GM23248 (cell line): ENCODE measurements at regions not wholly inside any gene's neighbourhood (a gene's known extent, or its start where the extent isn't known, plus 50 kb on each side); places are given as distances from the start of the nearest gene placed in this dataset.

Experiments
- DNase-seq: peaks from one replicate; pipeline ENCODE4 v3.0.0-alpha.2; 2015
- H2AFZ ChIP-seq: fragments of 200-600 bp; sonication (generic); 2 replicates; pipeline ENCODE4 v1.6.1; 2016; ENCODE audit warnings: antibody characterized with exemption
- H3F3A ChIP-seq: fragments of 200-600 bp; sonication (generic); 2 replicates; pipeline ENCODE4 v1.6.1; 2016; ENCODE audit warnings: mild to moderate bottlenecking, antibody characterized with exemption, mixed run types; ENCODE audit not compliant: insufficient read depth
- H3K27ac ChIP-seq: fragments of 200-600 bp; sonication (generic); 2 replicates; pipeline ENCODE4 v1.5.1; 2016; ENCODE audit warnings: mild to moderate bottlenecking
- H3K27me3 ChIP-seq: fragments of 200-600 bp; sonication (generic); replicated peaks from 2 replicates; pipeline ENCODE4 v1.6.1; 2016; ENCODE audit warnings: mild to moderate bottlenecking; ENCODE audit not compliant: insufficient read depth
- H3K36me3 ChIP-seq: fragments of 200-600 bp; sonication (generic); 2 replicates; pipeline ENCODE4 v1.6.1; 2016; ENCODE audit warnings: low read depth, mild to moderate bottlenecking
- H3K4me1 ChIP-seq: fragments of 200-600 bp; sonication (generic); 2 replicates; pipeline ENCODE4 v1.6.1; 2016; ENCODE audit warnings: mild to moderate bottlenecking; ENCODE audit not compliant: insufficient read depth
- H3K4me2 ChIP-seq: fragments of 200-600 bp; sonication (generic); one replicate; pipeline ENCODE4 v1.6.1; 2016; ENCODE audit warnings: mild to moderate bottlenecking; ENCODE audit not compliant: unreplicated experiment
- H3K4me3 ChIP-seq: fragments of 200-600 bp; sonication (generic); 2 replicates; pipeline ENCODE4 v1.5.1; 2016; ENCODE audit warnings: mild to moderate bottlenecking
- H3K79me2 ChIP-seq: fragments of 200-600 bp; sonication (generic); 2 replicates; pipeline ENCODE4 v1.6.1; 2016; ENCODE audit warnings: mild to moderate bottlenecking; ENCODE audit not compliant: insufficient read depth
- H3K9ac ChIP-seq: fragments of 200-600 bp; sonication (generic); 2 replicates; pipeline ENCODE4 v1.6.1; 2016; ENCODE audit warnings: mild to moderate bottlenecking
- H3K9me2 ChIP-seq: fragments of 200-600 bp; sonication (generic); 2 replicates; pipeline ENCODE4 v1.6.1; 2016; ENCODE audit warnings: mixed run types, mild to moderate bottlenecking, moderate library complexity; ENCODE audit not compliant: insufficient read depth
- H3K9me3 ChIP-seq: fragments of 200-600 bp; sonication (generic); one replicate; pipeline ENCODE4 v1.6.1; 2017; ENCODE audit warnings: low read depth
- H4K20me1 ChIP-seq: fragments of 200-600 bp; sonication (generic); 2 replicates; pipeline ENCODE4 v1.6.0; 2016; ENCODE audit not compliant: insufficient read depth
- EZH2 ChIP-seq: fragments of 200-600 bp; sonication (generic); IDR thresholded peaks from 2 replicates; pipeline ENCODE4 v1.6.1; 2018; ENCODE audit warnings: antibody characterized with exemption, mild to moderate bottlenecking; ENCODE audit not compliant: insufficient read depth, poor library complexity, severe bottlenecking
- EZH2phosphoT487 ChIP-seq: fragments of 200-600 bp; sonication (generic); IDR thresholded peaks from 2 replicates; pipeline ENCODE4 v1.6.1; 2018; ENCODE audit warnings: antibody characterized with exemption, moderate library complexity, mild to moderate bottlenecking, low read depth; ENCODE audit not compliant: insufficient read depth
- WGBS, 2 experiments: methylation state at CpG; one replicate each; pipeline ENCODE4 v1.1.6; 2015 to 2017; ENCODE audit warnings: low lambda C conversion rate in 2 of 2, low coverage in 1 of 2; ENCODE audit errors: missing lambda C conversion rate in 2 of 2; 5-methylcytosine and 5-hydroxymethylcytosine counted together
- in situ Hi-C: fragments of 300-500 bp; cut with MboI; formaldehyde crosslinking; loops from 2 replicates; pipeline ENCODE4 v1.15.0; 2020

- WGBS, 2 experiments, result 97 to 98% methylated on average over 4 of the region's 4 CpGs
Measured at GRCh38 chr6:100288311-100288710, 176.4 kb downstream of the SIM1 start.

GRCh38 chr6:100283285-100283684 lies 181.4 kb downstream of the SIM1 start:
- H3K9ac ChIP-seq, result no peak overlapping the region
- H3K9me2 ChIP-seq, result no peaks in the 10 kb centered on the region
- H3K4me1 ChIP-seq, result peaks cover 36% of the 10 kb centered on the region
- DNase-seq, result peak; percentile 78
- in situ Hi-C loops, result no loop called here
- no peaks in the 10 kb centered on the region for H3K9me3 ChIP-seq
- H3K27ac ChIP-seq, result peak overlapping the region; percentile 15; the same call in 1 of the 2 replicates
- no peaks in the 10 kb centered on the region for H3K79me2 ChIP-seq
- H3K36me3 ChIP-seq, result no peaks in the 10 kb centered on the region
- peak overlapping the region; percentile 52 for H3K4me2 ChIP-seq
- H2AFZ ChIP-seq, result no peak overlapping the region
- H3K4me3 ChIP-seq, result no peak overlapping the region
- TF ChIP-seq EZH2 (no peak), EZH2phosphoT487 (no peak)
- H3F3A ChIP-seq, result 0 out of 2 replicates have a peak, but pooled peaks cover 8% of the 10 kb centered on the region
- H3K27me3 ChIP-seq, result no peaks in the 10 kb centered on the region
- H4K20me1 ChIP-seq, result no peaks in the 10 kb centered on the region

More at GRCh38 chr6:100288311-100288710, 176.4 kb downstream of the SIM1 start:
- TF ChIP-seq EZH2phosphoT487 (no peak), EZH2 (no peak)
- no peak for DNase-seq
- Histone ChIP-seq H3K4me1 (peaks cover 14% of the 10 kb centered on the region), H3K9me3 (no peaks in the 10 kb centered on the region), H3K79me2 (no peaks in the 10 kb centered on the region), H4K20me1 (no peaks in the 10 kb centered on the region), H3F3A (0 out of 2 replicates have a peak, but pooled peaks cover 8% of the 10 kb centered on the region), H3K4me3 (no peak overlapping the region), H3K9me2 (no peaks in the 10 kb centered on the region; the same call in 1 of the 2 replicates), H3K36me3 (no peaks in the 10 kb centered on the region), H3K27ac (no peak overlapping the region), H3K9ac (no peak overlapping the region), H2AFZ (no peak overlapping the region), H3K4me2 (no peak overlapping the region), H3K27me3 (no peaks in the 10 kb centered on the region)
- in situ Hi-C loops, result no loop called here

- H3K4me3 ChIP-seq, result peak overlapping the region; percentile 50
- TF ChIP-seq EZH2, result no peak
- TF ChIP-seq EZH2phosphoT487, result no peak
- 0 out of 2 replicates have a peak, but pooled peaks cover 8% of the 10 kb centered on the region for H3F3A ChIP-seq
- no peak overlapping the region for H3K27ac ChIP-seq
- 16 to 22% methylated on average over 17 of the region's 17 CpGs for WGBS, 2 experiments
- H3K4me2 ChIP-seq, result peak overlapping the region; percentile 51
- no peak overlapping the region for H3K9ac ChIP-seq
- H4K20me1 ChIP-seq, result no peaks in the 10 kb centered on the region
- in situ Hi-C loops, result no loop called here
- H3K36me3 ChIP-seq, result no peaks in the 10 kb centered on the region
- H2AFZ ChIP-seq, result peak overlapping the region; percentile 91
- peaks cover 36% of the 10 kb centered on the region for H3K4me1 ChIP-seq
- no peaks in the 10 kb centered on the region for H3K9me2 ChIP-seq
- no peaks in the 10 kb centered on the region for H3K79me2 ChIP-seq
- H3K9me3 ChIP-seq, result no peaks in the 10 kb centered on the region
- no peak for DNase-seq
- H3K27me3 ChIP-seq, result no peaks in the 10 kb centered on the region
Measured at GRCh38 chr6:100281471-100281901, 183.2 kb downstream of the SIM1 start.

GRCh38 chr6:100276311-100277057 lies 188.2 kb downstream of the SIM1 start:
- Histone ChIP-seq H3K27me3 (no peaks in the 10 kb centered on the region), H3K4me2 (no peak overlapping the region), H3K9me2 (no peaks in the 10 kb centered on the region), H4K20me1 (no peaks in the 10 kb centered on the region), H3K27ac (no peak overlapping the region), H3K79me2 (no peaks in the 10 kb centered on the region), H3K36me3 (no peaks in the 10 kb centered on the region), H3K4me3 (no peak overlapping the region), H3K9ac (no peak overlapping the region), H3K9me3 (no peaks in the 10 kb centered on the region), H3K4me1 (peaks cover 4% of the 10 kb centered on the region; the same call in 1 of the 2 replicates), H2AFZ (no peak overlapping the region), H3F3A (no peaks in the 10 kb centered on the region)
- no peak for TF ChIP-seq EZH2
- TF ChIP-seq EZH2phosphoT487, result no peak
- in situ Hi-C loops, result no loop called here
- no peak for DNase-seq
- 98 to 100% methylated on average over 3 of the region's 3 CpGs for WGBS, 2 experiments
